Retinal pigment epithelial cell (primary cell): ENCODE measurements at regions not wholly inside any gene's neighbourhood (a gene's known extent, or its start where the extent isn't known, plus 50 kb on each side); places are given as distances from the start of the nearest gene placed in this dataset.

Source experiments
- DNase-seq: peaks from one replicate; pipeline ENCODE4 v3.0.0-alpha.2; 2010; ENCODE audit warnings: low read depth
- H3K4me3 ChIP-seq: 2 replicates; pipeline ENCODE4 v1.5.1; 2011; ENCODE audit warnings: mild to moderate bottlenecking, low read length, control low read depth, moderate library complexity
- TF ChIP-seq, protein P1 (sequence below): conservative IDR thresholded peaks from 2 replicates; pipeline ENCODE4 v1.5.1; 2011; ENCODE audit warnings: low read depth, low read length, control low read depth, inconsistent platforms

DNA sequence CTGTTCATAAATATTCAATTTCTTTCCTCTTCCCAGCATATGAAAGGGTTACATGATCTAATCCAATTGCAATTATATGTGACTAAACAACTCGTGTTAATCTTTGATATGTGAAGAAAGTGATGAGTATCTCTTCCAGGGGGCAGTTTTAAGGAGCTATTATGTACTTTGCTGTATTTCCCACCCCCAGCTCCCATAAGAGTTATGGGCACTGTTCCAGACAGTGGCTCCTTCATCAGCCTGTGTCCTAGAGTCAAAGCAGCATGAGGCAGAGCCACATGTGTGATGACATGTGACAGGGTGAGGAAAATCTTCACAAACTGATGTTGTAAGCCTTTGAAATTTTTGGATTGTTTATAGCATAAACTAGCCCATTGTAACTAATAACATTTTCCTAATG, 315.4 kb downstream of the DIPK2A start:
- TF ChIP-seq, protein P1, sequence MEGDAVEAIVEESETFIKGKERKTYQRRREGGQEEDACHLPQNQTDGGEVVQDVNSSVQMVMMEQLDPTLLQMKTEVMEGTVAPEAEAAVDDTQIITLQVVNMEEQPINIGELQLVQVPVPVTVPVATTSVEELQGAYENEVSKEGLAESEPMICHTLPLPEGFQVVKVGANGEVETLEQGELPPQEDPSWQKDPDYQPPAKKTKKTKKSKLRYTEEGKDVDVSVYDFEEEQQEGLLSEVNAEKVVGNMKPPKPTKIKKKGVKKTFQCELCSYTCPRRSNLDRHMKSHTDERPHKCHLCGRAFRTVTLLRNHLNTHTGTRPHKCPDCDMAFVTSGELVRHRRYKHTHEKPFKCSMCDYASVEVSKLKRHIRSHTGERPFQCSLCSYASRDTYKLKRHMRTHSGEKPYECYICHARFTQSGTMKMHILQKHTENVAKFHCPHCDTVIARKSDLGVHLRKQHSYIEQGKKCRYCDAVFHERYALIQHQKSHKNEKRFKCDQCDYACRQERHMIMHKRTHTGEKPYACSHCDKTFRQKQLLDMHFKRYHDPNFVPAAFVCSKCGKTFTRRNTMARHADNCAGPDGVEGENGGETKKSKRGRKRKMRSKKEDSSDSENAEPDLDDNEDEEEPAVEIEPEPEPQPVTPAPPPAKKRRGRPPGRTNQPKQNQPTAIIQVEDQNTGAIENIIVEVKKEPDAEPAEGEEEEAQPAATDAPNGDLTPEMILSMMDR: no peak
- no peak for DNase-seq
- no peak overlapping the region for H3K4me3 ChIP-seq

DNA sequence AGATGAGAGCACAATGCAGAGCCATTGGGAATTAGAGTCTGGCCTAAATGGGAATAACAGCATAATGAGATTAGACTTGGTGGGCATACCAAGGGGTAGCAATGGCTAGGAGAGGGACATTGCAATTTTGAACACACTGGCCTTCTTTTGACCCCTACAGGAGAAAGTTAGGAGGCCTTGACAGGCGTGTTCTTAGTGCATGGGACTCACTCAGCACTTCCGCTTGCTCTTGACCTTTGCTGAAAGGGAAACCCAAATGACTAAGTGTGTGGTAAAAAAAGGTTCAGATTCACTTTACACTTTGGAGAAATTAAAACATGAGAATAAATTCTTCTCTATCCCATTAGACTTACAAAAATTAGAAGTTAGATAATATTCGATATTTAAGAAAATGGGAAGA, 317.4 kb downstream of the DIPK2A start:
- no peak overlapping the region for H3K4me3 ChIP-seq
- no peak for DNase-seq
- TF ChIP-seq, protein P1: no peak

DNA sequence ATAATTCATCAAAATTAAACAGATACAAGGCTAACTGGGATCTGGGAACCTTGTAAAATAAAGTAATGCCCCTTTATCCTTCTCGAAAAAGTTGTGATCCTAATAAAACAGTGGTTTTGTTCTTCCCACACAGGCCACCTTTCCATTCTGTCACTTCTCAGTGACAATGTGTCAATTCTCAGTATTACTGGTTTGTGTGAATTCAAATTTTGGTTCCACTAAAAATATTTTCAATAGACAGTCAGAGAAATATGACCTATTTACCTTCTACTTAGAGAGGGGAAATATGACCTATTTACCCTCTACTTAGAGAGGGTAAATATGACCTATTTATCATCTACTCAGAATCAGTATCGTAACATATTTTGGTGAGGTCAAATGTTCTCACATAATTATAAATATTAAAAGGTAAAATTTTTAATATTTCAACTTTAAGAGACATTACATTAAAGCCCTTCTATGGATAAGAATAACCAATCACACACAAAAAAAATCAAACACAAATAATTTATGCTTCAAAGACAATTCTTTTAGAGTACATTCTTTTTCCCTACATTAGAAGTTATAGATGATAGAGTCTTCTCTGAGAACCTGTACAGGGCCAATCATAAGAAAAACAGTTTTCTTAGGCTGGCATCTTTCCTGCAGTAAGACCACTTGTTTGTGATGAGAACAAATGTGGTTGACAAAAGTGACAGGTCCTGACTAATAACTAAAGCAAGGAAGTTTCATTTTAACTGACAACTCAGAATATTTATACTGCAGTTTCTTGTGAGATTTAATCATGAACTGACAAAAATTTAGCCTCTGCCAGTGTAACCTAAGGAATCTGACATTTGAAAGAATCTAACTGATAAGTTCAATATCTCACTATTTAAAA, 323.3 kb downstream of the DIPK2A start:
- no peak for DNase-seq
- TF ChIP-seq, protein P1: no peak
- no peak overlapping the region for H3K4me3 ChIP-seq

DNA sequence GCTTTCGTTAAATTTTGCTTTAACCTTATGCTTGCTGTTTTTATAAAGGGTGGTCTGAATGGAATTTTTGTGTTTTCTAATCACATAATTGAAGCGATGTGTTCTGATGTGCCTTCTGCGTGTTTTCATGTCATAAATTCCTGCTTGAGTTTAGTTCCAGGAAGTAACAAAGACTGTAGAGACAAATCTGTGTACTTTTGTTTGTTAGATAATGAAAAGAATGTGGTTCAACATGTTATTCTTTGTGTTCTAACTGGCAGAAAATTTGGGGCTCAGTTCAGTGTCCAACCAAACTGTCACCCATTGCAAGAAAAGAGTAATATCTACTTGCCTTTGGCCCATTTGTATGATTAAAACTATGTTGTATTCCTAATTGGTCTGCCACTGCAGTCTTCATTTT, 324.0 kb downstream of the DIPK2A start:
- TF ChIP-seq, protein P1: no peak
- no peak for DNase-seq
- H3K4me3 ChIP-seq: no peak overlapping the region

DNA sequence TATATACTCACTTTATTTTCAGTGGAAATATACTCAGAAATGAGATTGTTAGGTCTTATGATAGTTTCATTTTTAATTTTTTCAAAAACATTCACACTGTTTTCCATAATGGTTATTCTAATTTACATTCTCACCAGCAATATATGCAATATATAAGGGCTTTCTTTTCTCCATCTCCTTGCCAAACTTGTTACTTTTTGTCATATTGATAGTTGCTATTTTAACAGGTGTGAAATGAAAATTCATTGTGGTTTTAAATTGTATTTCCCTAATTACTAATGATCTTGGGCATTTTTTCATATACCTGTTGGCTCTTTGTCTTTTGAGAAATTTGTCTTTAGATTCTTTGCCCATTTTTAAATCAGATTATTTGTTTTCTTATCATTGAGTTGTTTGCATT, 325.2 kb downstream of the DIPK2A start:
- H3K4me3 ChIP-seq: no peak overlapping the region
- no peak for DNase-seq
- TF ChIP-seq, protein P1: no peak

DNA sequence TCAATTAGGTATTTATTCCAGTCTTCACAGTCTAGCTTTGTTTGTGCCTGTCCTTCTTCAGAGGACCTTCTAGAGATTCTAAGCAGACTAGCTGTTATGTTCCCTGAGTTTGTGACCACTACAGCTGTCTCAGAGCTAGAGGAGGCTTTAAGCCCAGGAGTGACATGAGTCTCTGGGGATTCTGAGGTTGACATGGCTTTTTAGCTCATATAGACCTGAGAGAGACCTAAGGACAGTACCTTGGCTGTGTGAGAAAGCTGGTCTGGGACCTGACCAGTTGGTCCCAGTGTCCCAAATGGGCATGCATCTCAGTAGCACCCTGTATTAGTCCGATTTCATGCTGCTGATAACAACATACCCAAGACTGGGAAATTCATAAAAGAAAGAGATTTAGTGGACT, 330.2 kb downstream of the DIPK2A start:
- TF ChIP-seq, protein P1: no peak
- no peak overlapping the region for H3K4me3 ChIP-seq
- no peak for DNase-seq

DNA sequence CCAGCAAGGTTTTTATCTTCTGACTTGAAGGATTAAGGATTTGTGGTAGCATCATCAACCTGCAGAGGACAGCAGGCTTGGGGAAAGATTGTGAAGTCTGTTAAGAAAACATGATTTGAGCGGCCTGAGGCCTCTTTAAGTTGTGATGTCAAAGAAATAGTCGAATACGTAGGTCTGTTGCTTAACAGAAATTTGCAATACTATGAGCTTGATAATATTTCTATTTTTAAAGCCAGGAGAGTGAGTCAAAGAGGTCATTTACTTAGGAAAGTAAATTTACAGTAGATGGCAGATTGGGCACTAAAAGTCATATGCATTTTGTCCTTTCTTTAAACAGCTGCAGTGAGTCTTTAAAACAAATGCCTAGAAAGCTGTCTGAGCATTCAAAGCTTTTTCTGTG, 336.3 kb downstream of the DIPK2A start:
- no peak for DNase-seq
- TF ChIP-seq, protein P1: no peak
- H3K4me3 ChIP-seq: no peak overlapping the region
